Osteoblast (primary cell): ENCODE measurements at regions not wholly inside any gene's neighbourhood (a gene's known extent, or its start where the extent isn't known, plus 50 kb on each side); places are given as distances from the start of the nearest gene placed in this dataset.

Experiments used
- DNase-seq: peaks from one replicate; pipeline ENCODE4 v3.0.0; 2011; ENCODE audit warnings: low spot score, mixed read lengths; ENCODE audit not compliant: insufficient read length; ENCODE audit errors: missing footprints
- H2AFZ ChIP-seq: 2 replicates; pipeline ENCODE4 v1.6.0; 2011; ENCODE audit warnings: mild to moderate bottlenecking, low read length
- H3K27ac ChIP-seq: 2 replicates; pipeline ENCODE4 v1.5.1; 2011; ENCODE audit warnings: mild to moderate bottlenecking, low read depth, low read length, moderate library complexity
- H3K27me3 ChIP-seq: 2 replicates; pipeline ENCODE4 v1.6.0; 2012; ENCODE audit warnings: mild to moderate bottlenecking, control low read depth, inconsistent platforms, low read length, moderate library complexity; ENCODE audit not compliant: insufficient read depth
- H3K36me3 ChIP-seq: 2 replicates; pipeline ENCODE4 v1.5.1; 2011; ENCODE audit warnings: mild to moderate bottlenecking, low read length, control low read depth, moderate library complexity; ENCODE audit not compliant: insufficient read depth
- H3K4me1 ChIP-seq: 2 replicates; pipeline ENCODE4 v1.5.1; 2011; ENCODE audit warnings: mild to moderate bottlenecking, low read length, control low read depth, moderate library complexity; ENCODE audit not compliant: insufficient read depth
- H3K4me2 ChIP-seq: 2 replicates; pipeline ENCODE4 v1.6.0; 2011; ENCODE audit warnings: mild to moderate bottlenecking, low read length; ENCODE audit not compliant: insufficient read depth
- H3K4me3 ChIP-seq: fragments of 200-600 bp; sonication (generic); 3 replicates; pipeline ENCODE4 v1.5.1; 2012; ENCODE audit warnings: mild to moderate bottlenecking, low read length, inconsistent platforms; ENCODE audit not compliant: insufficient read depth
- H3K79me2 ChIP-seq: 2 replicates; pipeline ENCODE4 v1.6.0; 2012; ENCODE audit warnings: mild to moderate bottlenecking, low read length, control low read depth, inconsistent platforms; ENCODE audit not compliant: insufficient read depth
- H3K9me3 ChIP-seq: 2 replicates; pipeline ENCODE4 v1.5.1; 2011; ENCODE audit warnings: low read depth, low read length, control low read depth
- H4K20me1 ChIP-seq: 2 replicates; pipeline ENCODE4 v1.6.0; 2012; ENCODE audit warnings: mild to moderate bottlenecking, low read length, control low read depth; ENCODE audit not compliant: insufficient read depth
- CTCF ChIP-seq: IDR thresholded peaks from 2 replicates; pipeline ENCODE4 v1.5.1; 2011; ENCODE audit warnings: mild to moderate bottlenecking, low read depth, low read length, moderate library complexity; ENCODE audit errors: extremely low read depth

GRCh38 chr4:36445480-36445879 lies 164.1 kb downstream of the DTHD1 start:
- no peak for DNase-seq
- H3K36me3 ChIP-seq: no peaks in the 10 kb centered on the region
- no peaks in the 10 kb centered on the region for H3K27me3 ChIP-seq
- H4K20me1 ChIP-seq: no peaks in the 10 kb centered on the region
- no peak overlapping the region for H3K4me3 ChIP-seq
- no peak overlapping the region for H3K4me2 ChIP-seq
- H3K4me1 ChIP-seq: no peaks in the 10 kb centered on the region
- no peak overlapping the region for H2AFZ ChIP-seq
- H3K27ac ChIP-seq: no peak overlapping the region
- TF ChIP-seq CTCF: no peak
- no peaks in the 10 kb centered on the region for H3K9me3 ChIP-seq
- no peaks in the 10 kb centered on the region for H3K79me2 ChIP-seq

- H4K20me1 ChIP-seq: no peaks in the 10 kb centered on the region
- H3K4me1 ChIP-seq: no peaks in the 10 kb centered on the region
- H3K27ac ChIP-seq: no peak overlapping the region
- no peak overlapping the region for H3K4me3 ChIP-seq
- H3K4me2 ChIP-seq: no peak overlapping the region
- no peak overlapping the region for H2AFZ ChIP-seq
- no peak for TF ChIP-seq CTCF
- H3K79me2 ChIP-seq: no peaks in the 10 kb centered on the region
- no peak for DNase-seq
- H3K9me3 ChIP-seq: no peaks in the 10 kb centered on the region
- H3K36me3 ChIP-seq: no peaks in the 10 kb centered on the region
- no peaks in the 10 kb centered on the region for H3K27me3 ChIP-seq
Measured at GRCh38 chr4:36446275-36446674, 164.9 kb downstream of the DTHD1 start.

- Histone ChIP-seq H3K27me3 (no peaks in the 10 kb centered on the region), H3K4me3 (no peak overlapping the region), H3K27ac (no peak overlapping the region), H3K79me2 (no peaks in the 10 kb centered on the region), H4K20me1 (no peaks in the 10 kb centered on the region), H3K4me1 (no peaks in the 10 kb centered on the region), H2AFZ (no peak overlapping the region), H3K9me3 (no peaks in the 10 kb centered on the region), H3K4me2 (no peak overlapping the region), H3K36me3 (no peaks in the 10 kb centered on the region)
- TF ChIP-seq CTCF: no peak
- no peak for DNase-seq
Measured at GRCh38 chr4:36461344-36461743, 179.9 kb downstream of the DTHD1 start.

GRCh38 chr4:36467670-36468069 lies 186.3 kb downstream of the DTHD1 start:
- TF ChIP-seq CTCF: no peak
- no peak overlapping the region for H3K27ac ChIP-seq

More at GRCh38 chr4:36467670-36468069, 186.3 kb downstream of the DTHD1 start:
- Histone ChIP-seq H3K27me3 (no peaks in the 10 kb centered on the region), H3K9me3 (no peaks in the 10 kb centered on the region), H2AFZ (no peak overlapping the region), H3K36me3 (no peaks in the 10 kb centered on the region), H3K4me2 (no peak overlapping the region), H3K4me3 (no peak overlapping the region), H4K20me1 (no peaks in the 10 kb centered on the region), H3K4me1 (no peaks in the 10 kb centered on the region), H3K79me2 (no peaks in the 10 kb centered on the region)
- DNase-seq: no peak
